ENCODE measurements at regions not wholly inside any gene's neighbourhood (a gene's known extent, or its start where the extent isn't known, plus 50 kb on each side); places are given as distances from the start of the nearest gene placed in this dataset.

DNA sequence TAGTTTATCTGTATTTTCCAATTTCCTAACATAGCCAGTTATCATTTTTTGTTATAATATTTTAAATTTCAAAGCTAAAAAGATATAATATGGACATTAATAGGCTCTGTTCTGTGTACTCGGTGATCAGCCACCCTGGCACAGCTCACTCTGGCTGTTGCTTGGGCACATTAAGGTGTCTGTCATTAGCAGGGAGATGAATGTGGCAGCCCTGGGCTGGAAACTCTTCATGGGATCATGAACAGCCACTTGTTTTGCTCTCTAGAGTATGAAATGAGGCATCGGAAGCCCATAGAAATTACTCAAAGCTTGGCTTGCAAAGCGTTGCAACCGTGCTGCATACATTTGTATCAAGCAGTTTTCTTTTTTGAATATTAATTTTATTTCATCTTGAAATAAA, 233.2 kb downstream of the DACT1 start:
- CTCF ChIA-PET (ENCODE audit: unreplicated experiment), result no interaction called here
- no peaks in the 10 kb centered on the region for H3K9me2 ChIP-seq (ENCODE audit: insufficient read depth, low read length)
- no peak for DNase-seq (ENCODE audit: low spot score)
- H3K4me3 ChIP-seq (ENCODE audit: low read depth, low read length, poor library complexity, severe bottlenecking), result no peak overlapping the region
- no peak for TF ChIP-seq EZH2phosphoT487 (IDR thresholded peaks at IDR 0.05; ENCODE audit: borderline replicate concordance, low read depth, low read length)
- TF ChIP-seq, protein P1, sequence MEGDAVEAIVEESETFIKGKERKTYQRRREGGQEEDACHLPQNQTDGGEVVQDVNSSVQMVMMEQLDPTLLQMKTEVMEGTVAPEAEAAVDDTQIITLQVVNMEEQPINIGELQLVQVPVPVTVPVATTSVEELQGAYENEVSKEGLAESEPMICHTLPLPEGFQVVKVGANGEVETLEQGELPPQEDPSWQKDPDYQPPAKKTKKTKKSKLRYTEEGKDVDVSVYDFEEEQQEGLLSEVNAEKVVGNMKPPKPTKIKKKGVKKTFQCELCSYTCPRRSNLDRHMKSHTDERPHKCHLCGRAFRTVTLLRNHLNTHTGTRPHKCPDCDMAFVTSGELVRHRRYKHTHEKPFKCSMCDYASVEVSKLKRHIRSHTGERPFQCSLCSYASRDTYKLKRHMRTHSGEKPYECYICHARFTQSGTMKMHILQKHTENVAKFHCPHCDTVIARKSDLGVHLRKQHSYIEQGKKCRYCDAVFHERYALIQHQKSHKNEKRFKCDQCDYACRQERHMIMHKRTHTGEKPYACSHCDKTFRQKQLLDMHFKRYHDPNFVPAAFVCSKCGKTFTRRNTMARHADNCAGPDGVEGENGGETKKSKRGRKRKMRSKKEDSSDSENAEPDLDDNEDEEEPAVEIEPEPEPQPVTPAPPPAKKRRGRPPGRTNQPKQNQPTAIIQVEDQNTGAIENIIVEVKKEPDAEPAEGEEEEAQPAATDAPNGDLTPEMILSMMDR (conservative IDR thresholded peaks at IDR 0.05; ENCODE audit: low read length), result no peak
- intact Hi-C loops (cut with micrococcal nuclease; ENCODE audit: unreplicated experiment), result no loop called here
- no peaks in the 10 kb centered on the region for H4K20me1 ChIP-seq (ENCODE audit: insufficient read depth, low read length)
- H3K4me1 ChIP-seq (ENCODE audit: insufficient read depth, low read length, poor library complexity, severe bottlenecking), result no peaks in the 10 kb centered on the region
- H3K36me3 ChIP-seq (ENCODE audit: insufficient read depth, low read length), result no peaks in the 10 kb centered on the region
- no TSS peak for BruUV-seq (replicated peaks)
- POLR2A ChIA-PET, result interaction anchor here (1.0 kb wide), 1 partner anchor 17 kb away, joined by 3 read pairs; no protein-coding TSS in a partner anchor
- no peak overlapping the region for H2AFZ ChIP-seq (ENCODE audit: low read length)
- no peaks in the 10 kb centered on the region for H3K79me2 ChIP-seq (ENCODE audit: insufficient read depth, low read depth, low read length)
- no peak overlapping the region for H3K27ac ChIP-seq (ENCODE audit: low read depth, low read length, poor library complexity, severe bottlenecking)
- H3K4me2 ChIP-seq (ENCODE audit: low read length), result no peak overlapping the region
- H3K9me3 ChIP-seq (ENCODE audit: low read length), result no peaks in the 10 kb centered on the region

DNA sequence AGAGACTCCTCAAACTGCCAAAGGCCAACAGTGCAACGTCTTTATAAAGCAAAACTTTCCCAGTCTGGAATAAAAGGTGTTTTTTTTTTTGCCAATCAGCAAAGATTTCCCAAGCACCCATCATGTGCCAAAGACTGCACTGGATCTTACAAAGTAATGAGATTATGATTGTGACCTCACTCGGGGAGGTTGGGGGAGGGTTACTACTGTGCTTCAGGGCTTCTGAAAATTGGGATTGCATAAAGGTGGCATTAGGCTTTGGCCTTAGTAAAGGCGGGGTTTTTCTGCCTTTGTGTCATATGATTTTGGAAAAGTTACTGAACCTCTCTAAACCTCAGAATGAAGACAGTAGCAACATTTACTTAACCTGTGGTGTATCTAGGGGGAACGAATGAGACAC, 233.8 kb downstream of the DACT1 start:
- intact Hi-C loops (cut with micrococcal nuclease; ENCODE audit: unreplicated experiment), result no loop called here
- ChIA-PET POLR2A (interaction anchor here (1.0 kb wide), 1 partner anchor 16 kb away, joined by 3 read pairs; no protein-coding TSS in a partner anchor), CTCF (ENCODE audit: unreplicated experiment) (no interaction called here)
- Histone ChIP-seq H3K4me3 (ENCODE audit: low read depth, low read length, poor library complexity, severe bottlenecking) (no peak overlapping the region), H3K36me3 (ENCODE audit: insufficient read depth, low read length) (no peaks in the 10 kb centered on the region), H3K79me2 (ENCODE audit: insufficient read depth, low read depth, low read length) (no peaks in the 10 kb centered on the region), H3K4me2 (ENCODE audit: low read length) (no peak overlapping the region), H3K4me1 (ENCODE audit: insufficient read depth, low read length, poor library complexity, severe bottlenecking) (no peaks in the 10 kb centered on the region), H3K27ac (ENCODE audit: low read depth, low read length, poor library complexity, severe bottlenecking) (no peak overlapping the region), H2AFZ (ENCODE audit: low read length) (no peak overlapping the region), H3K9me3 (ENCODE audit: low read length) (no peaks in the 10 kb centered on the region), H3K9me2 (ENCODE audit: insufficient read depth, low read length) (no peaks in the 10 kb centered on the region), H4K20me1 (ENCODE audit: insufficient read depth, low read length) (no peaks in the 10 kb centered on the region)
- DNase-seq (ENCODE audit: low spot score), result no peak
- BruUV-seq (replicated peaks), result no TSS peak
- TF ChIP-seq, protein P1 (conservative IDR thresholded peaks at IDR 0.05; ENCODE audit: low read length), result no peak
- no peak for TF ChIP-seq EZH2phosphoT487 (IDR thresholded peaks at IDR 0.05; ENCODE audit: borderline replicate concordance, low read depth, low read length)

DNA sequence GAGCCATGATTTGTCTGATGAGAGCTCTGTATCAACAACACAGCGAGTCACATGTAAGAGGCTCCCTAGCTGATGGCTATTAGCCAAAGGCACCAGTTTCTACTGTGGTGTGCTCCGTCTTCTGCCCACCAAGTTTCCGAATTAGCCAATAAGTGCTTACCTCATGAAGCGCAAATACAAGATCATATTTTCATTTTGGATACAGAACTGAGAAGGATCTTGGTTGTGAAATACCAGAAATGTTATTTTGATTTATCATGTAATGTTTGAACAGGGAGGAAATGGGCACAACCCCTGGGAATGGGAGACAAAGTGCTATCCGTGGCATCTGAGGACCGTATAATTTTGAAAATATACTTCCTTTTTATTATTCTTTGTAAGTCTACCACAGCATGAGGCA, 234.3 kb downstream of the DACT1 start:
- no peaks in the 10 kb centered on the region for H3K9me2 ChIP-seq (ENCODE audit: insufficient read depth, low read length)
- no peak for TF ChIP-seq EZH2phosphoT487 (IDR thresholded peaks at IDR 0.05; ENCODE audit: borderline replicate concordance, low read depth, low read length)
- TF ChIP-seq, protein P1 (conservative IDR thresholded peaks at IDR 0.05; ENCODE audit: low read length), result no peak
- POLR2A ChIA-PET, result interaction anchor here (0.6 kb wide), 1 partner anchor 145 kb away, joined by 4 read pairs; no protein-coding TSS in a partner anchor
- no peaks in the 10 kb centered on the region for H3K36me3 ChIP-seq (ENCODE audit: insufficient read depth, low read length)
- CTCF ChIA-PET (ENCODE audit: unreplicated experiment), result no interaction called here
- no peaks in the 10 kb centered on the region for H3K79me2 ChIP-seq (ENCODE audit: insufficient read depth, low read depth, low read length)
- H3K4me2 ChIP-seq (ENCODE audit: low read length), result no peak overlapping the region
- no peaks in the 10 kb centered on the region for H3K9me3 ChIP-seq (ENCODE audit: low read length)
- no peak overlapping the region for H3K4me3 ChIP-seq (ENCODE audit: low read depth, low read length, poor library complexity, severe bottlenecking)
- BruUV-seq (replicated peaks), result no TSS peak
- H4K20me1 ChIP-seq (ENCODE audit: insufficient read depth, low read length), result no peaks in the 10 kb centered on the region
- H3K27ac ChIP-seq (ENCODE audit: low read depth, low read length, poor library complexity, severe bottlenecking), result no peak overlapping the region
- no peak overlapping the region for H2AFZ ChIP-seq (ENCODE audit: low read length)
- no peaks in the 10 kb centered on the region for H3K4me1 ChIP-seq (ENCODE audit: insufficient read depth, low read length, poor library complexity, severe bottlenecking)
- intact Hi-C loops (cut with micrococcal nuclease; ENCODE audit: unreplicated experiment), result no loop called here
- DNase-seq (ENCODE audit: low spot score), result no peak

Data from OCI-LY7 (cell line).